GM19455 (cell line): ENCODE measurements at regions not wholly inside any gene's neighbourhood (a gene's known extent, or its start where the extent isn't known, plus 50 kb on each side); places are given as distances from the start of the nearest gene placed in this dataset.
"Not testable (repeated sequence)": the region's sequence is repeated elsewhere in the genome, so short reads cannot be mapped to it uniquely, and the experiment has no call there.

Source experiments
- ATAC-seq: cut with Tn5 transposase; IDR thresholded peaks from one replicate; pipeline ENCODE4 v1.9.1; 2021; ENCODE audit not compliant: unreplicated experiment

- ATAC-seq = no peak
Measured at GRCh38 chr14:38046160-38046559, 161.5 kb upstream of the SSTR1 start.

DNA sequence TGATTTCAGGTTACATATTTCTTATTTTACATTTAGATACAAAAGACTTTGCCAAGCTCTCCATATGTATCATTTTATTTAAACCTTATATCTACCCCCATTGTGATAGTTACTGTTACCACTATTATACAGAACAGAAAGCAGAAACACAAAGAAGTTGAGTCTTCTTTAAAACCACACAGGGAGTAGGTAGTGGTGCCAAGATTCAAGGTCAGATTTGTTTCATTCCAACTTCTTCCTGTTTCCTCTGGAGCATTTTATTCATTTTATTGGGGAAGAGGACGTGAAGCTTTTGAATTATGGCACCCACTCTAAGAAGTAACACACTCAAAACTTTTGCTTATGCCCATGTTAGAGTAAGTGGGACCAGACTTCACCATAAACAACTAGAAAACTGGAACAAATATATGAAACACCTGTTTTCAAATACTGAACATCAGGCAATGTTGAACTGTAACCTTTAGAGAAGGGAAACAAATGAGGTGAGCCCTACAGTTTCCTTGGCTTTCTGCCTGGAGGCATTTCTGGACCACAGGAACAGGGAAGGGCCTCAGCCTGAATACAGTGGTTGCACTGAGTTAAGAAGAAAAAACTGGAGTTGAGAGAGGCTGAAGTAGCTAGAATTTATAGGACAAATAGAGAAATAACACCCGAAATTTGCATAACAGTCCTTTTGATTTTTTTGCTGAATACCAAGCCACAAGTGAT lies 160.4 kb upstream of the SSTR1 start:
- no peak for ATAC-seq

DNA sequence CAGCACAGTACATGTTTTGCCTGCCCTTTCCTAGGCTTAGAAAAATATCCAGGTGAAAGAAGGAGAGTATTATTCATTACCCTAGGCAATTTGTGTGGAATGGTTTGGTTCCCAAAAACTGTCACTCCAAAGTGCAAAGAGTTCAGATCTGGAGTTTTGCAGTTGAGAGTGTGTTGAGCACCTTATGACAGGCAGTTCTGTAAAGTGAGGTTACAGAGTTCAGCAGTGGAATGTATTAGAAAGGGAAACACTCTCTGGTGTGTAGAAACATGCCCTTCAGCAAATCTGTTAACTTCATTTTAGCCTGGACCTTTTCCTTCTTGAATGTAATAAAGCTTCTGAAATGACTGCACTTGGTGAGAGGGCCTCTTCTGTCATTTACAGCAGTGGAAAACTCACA lies 154.0 kb upstream of the SSTR1 start:
- ATAC-seq = no peak

GRCh38 chr14:38056270-38056669 lies 151.4 kb upstream of the SSTR1 start:
- no peak for ATAC-seq

- ATAC-seq = not testable (repeated sequence)
Measured at GRCh38 chr14:38062223-38062622, 145.5 kb upstream of the SSTR1 start.

GRCh38 chr14:38063711-38064320 lies 143.9 kb upstream of the SSTR1 start:
- ATAC-seq = no peak

DNA sequence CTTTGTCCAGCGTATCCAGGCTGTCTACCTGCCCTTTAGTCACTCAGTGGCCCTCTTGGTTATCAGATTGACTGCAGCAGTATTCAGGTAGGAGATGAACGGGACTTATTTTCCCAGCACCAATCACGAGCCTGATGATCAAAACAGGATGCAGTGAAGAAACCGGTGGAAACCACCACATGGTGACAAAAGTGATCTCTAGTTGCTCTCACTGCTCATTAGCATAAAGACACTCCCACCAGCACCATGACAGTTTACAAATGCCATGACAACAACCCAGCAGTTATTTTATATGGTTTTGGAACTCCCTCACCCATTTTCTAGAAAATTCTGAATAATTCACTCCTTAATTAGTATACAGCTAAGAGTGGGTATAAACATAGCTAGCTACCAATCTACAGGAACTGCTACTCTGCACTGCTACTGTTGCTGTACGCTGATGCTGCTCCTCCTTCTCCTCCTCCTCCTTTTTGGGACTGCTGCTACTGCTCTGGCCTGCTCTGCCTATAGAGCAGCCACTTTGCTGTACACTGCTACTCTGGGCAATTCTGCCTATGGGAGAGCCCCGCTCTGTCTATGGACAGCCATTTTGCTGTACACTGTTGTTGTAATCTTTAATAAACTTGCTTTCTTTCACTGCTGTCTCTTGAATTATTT lies 142.5 kb upstream of the SSTR1 start:
- ATAC-seq = no peak

DNA sequence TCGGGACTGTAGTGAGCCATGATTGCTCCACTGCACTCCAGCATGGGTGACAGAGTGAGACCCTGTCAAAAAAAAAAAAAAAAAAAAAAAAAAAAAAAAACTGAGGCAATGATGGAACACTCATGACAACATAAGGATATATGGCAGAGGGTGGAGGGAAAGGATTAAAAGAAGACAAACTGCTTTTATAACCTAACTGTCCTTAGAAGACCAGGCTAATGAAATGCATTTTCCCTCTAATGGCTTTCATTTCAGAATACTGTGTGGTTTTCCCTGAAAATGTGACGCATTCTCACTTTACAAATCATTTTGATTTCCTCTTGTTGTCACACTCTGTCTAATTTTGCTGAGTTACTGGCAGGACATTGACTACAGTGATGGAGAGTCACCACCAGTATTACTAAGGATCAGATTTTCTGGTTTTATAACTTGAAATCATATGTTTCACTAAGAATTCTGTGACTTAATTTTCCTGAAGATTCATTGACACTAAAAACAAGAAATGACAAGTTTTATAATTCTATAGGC lies 137.6 kb upstream of the SSTR1 start:
- no peak for ATAC-seq

DNA sequence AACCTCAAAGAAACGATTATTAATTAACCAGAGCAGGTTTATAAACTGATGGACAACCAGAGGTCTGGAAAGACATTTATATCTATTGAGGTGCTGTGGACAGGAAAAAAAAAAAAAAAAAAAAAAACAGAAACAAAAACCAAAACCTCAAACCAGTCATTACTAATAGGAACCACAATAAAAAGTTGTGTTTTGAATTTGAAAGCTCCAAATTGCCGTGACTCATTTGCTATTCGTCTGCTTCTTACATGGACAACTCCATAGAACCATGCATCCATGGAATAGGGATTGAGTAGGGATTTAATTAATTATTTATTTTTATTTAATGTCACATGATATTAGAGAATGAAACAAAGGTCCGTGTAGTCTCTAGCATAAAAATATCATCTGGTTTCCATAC lies 134.1 kb upstream of the SSTR1 start:
- ATAC-seq = no peak

DNA sequence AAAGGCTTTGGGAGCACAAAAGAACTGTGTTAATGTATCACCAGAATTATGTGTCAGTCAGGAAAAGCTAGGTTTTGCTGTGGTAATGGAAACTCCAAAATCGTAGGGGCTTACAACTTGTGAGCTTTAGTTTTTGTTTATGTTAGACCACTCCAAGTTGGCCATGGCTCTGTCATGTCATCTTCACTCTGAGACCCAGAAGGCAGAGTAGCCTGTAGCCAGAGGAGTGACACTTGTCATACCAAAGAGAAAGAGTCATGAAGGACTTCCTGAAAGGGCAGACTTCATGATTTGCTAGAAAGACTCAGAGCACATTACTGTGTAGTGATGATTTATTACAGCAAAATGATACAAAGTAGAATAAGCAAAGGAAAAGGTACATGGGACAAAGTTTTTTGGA lies 133.6 kb upstream of the SSTR1 start:
- ATAC-seq = no peak

DNA sequence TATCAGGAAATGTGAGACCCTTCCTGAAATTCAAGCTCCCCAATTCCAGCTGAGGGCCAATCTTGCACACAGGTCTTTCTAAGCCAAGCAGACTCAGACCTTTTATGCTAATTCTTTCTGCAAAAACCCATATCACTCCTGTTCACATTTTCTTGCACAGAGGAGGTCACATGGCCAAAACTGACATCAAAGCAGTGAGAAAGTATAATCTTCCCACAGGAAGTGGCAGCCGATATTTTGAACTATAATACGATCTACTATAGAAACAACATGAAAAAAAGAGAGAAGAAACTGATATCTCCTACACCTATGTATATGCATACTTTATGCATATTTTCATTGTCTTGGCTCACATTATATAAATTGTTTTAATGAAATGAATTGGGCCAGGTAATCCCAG lies 132.9 kb upstream of the SSTR1 start:
- no peak for ATAC-seq

GRCh38 chr14:38078393-38078792 lies 129.3 kb upstream of the SSTR1 start:
- no peak for ATAC-seq

DNA sequence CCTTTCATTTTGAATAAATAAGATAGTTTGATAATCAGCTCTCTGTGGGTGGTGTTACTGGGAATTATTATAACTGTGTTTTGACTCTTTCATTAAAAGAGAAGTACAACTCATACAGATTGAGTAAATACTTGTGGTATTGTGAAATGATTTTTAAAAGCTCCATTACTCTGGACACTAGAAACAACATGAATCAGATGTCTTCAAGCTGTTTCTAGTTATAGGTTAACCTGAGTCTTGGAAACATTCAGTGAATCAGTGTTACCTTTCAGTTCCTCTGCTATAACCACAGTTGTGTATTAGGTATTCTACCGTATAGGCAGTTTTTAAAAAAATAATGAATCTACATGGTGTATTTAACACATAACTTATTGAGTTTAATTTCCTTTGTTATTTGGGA lies 128.4 kb upstream of the SSTR1 start:
- no peak for ATAC-seq

GRCh38 chr14:38079886-38080285 lies 127.8 kb upstream of the SSTR1 start:
- ATAC-seq = no peak

DNA sequence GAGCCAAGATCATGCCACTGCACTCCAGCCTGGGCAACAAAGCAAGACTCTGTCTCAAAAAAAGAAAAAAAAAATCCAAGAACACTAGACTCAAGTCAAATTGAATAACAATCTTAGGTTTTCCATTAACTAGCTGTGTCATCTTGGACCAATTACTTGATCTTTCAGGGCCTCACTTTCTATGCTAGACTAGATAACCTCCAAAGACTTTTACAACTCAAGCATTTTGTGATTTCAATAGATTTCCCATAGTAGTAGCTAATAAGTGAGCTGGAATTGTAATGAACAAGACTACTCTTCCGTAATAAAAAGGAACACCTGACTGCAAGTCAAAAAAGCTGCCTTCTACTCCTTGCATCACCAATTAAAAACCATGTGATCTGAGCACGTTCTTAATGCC lies 127.0 kb upstream of the SSTR1 start:
- no peak for ATAC-seq

GRCh38 chr14:38083039-38083438 lies 124.7 kb upstream of the SSTR1 start:
- ATAC-seq = no peak

GRCh38 chr14:38089123-38089522 lies 118.6 kb upstream of the SSTR1 start:
- no peak for ATAC-seq

GRCh38 chr14:38090506-38090905 lies 117.2 kb upstream of the SSTR1 start:
- ATAC-seq = no peak

- no peak for ATAC-seq
Measured at GRCh38 chr14:38098074-38098836, 109.4 kb upstream of the SSTR1 start.

GRCh38 chr14:38101679-38102078 lies 106.0 kb upstream of the SSTR1 start:
- no peak for ATAC-seq

DNA sequence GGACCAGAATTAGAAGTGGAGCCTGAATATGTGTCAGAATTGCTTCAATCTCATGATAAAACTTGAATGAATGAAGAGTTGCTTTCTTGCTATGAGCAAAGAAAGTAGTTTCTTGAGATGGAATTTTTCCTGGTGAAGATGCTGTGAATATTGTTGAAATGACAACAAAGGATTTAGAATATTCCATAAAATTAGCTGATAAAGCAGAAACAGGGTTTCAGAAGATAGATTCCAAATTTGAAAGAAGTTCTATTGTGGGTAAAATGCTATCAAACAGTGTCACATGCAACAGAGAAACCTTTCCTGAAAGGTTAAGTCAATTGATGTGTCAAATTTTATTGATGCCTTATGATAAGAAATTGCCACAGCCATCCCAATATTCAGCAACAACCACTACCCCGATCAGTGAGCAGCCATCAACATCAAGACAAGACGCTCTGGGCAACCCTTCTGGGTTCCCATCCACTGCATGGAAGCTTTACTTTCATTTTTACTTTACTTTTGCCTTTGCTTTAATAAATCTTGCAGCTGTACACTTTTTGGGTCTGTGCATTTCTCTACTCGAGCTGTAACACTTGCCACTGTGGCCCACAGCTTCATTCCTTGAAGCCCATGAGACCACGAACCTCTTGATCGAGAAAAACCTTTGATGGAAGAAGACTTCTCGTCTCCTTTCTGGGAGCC lies 104.0 kb upstream of the SSTR1 start:
- no peak for ATAC-seq
